ENCODE measurements at regions not wholly inside any gene's neighbourhood (a gene's known extent, or its start where the extent isn't known, plus 50 kb on each side); places are given as distances from the start of the nearest gene placed in this dataset.

DNA sequence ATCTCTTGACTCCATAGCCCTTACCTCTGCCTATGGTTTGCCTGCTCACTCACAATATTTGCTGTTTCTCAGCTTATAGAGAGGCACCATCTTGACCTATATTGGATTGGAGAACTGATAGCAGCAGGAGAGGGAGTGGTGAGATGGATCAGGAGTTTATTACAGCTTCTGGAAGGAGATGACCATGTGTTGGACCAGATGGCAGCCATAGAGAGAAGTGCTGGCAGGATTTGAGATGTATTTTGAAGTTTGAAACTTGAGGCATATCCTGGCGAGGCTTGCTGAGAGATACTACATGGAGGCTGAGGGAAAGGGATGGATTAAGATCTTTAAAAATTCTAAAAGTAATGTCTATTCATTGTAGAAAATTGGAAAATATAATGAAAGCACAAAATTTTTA is 198.0 kb upstream of the ZFP64 start:
- H4K20me1 ChIP-seq (ENCODE audit: insufficient read depth, low read length) = no peaks in the 10 kb centered on the region
- H3K4me3 ChIP-seq (ENCODE audit: low read length) = no peak overlapping the region

DNA sequence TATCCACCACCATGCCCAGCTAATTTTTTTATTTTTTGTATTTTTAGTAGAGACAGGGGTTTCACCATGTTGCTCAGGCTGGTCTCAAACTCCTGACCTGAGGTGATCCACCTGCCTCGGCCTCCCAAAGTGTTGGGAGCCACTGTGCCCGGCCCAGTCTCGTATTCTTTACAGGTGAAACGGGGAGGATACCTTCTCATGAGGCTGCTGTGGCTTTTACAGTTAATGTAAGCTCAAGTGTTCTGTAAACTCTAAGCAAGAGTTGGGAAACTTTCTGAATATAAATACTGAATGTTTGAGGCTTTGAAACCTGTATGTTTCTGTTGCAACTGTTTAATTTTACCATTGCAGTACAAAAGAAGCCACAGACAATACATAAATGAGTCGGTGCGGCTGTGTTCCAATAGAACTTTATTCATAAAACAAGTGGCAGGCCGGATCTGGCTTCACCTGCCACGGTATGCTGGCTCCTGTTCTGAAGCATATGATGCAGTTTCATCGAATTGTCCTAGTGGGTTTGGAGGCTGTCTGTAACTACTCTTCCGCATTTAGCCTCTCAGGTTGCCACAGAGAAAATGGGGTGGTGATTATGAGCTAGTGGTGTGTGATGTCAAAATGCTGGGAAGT is 192.5 kb upstream of the ZFP64 start:
- DNase-seq = no peak
- no peaks in the 10 kb centered on the region for H3K9me3 ChIP-seq (replicated peaks; ENCODE audit: insufficient read depth, low read length)
- no peak overlapping the region for H3K27ac ChIP-seq (ENCODE audit: low read length)
- H3F3A ChIP-seq (ENCODE audit: insufficient read depth, low read length) = no peaks in the 10 kb centered on the region
- H3K36me3 ChIP-seq (replicated peaks; ENCODE audit: insufficient read depth, low read length) = no peaks in the 10 kb centered on the region
- H3K4me1 ChIP-seq (ENCODE audit: low read length) = no peaks in the 10 kb centered on the region
- H3K27me3 ChIP-seq (replicated peaks; ENCODE audit: insufficient read depth, low read length) = no peaks in the 10 kb centered on the region
- H3K4me2 ChIP-seq (ENCODE audit: low read depth, low read length) = no peak overlapping the region
- H3K9ac ChIP-seq (ENCODE audit: low read length) = no peak overlapping the region
- H3K79me2 ChIP-seq (ENCODE audit: low read length) = no peaks in the 10 kb centered on the region
- H2AFZ ChIP-seq (ENCODE audit: low read length) = no peak overlapping the region
- H4K20me1 ChIP-seq (ENCODE audit: insufficient read depth, low read length) = no peaks in the 10 kb centered on the region
- TF ChIP-seq EZH2 (optimal IDR thresholded peaks at IDR 0.05; ENCODE audit: low read depth, low read length) (no peak), EZH2phosphoT487 (IDR thresholded peaks at IDR 0.05; ENCODE audit: low read length) (no peak)
- TF ChIP-seq, protein P1, sequence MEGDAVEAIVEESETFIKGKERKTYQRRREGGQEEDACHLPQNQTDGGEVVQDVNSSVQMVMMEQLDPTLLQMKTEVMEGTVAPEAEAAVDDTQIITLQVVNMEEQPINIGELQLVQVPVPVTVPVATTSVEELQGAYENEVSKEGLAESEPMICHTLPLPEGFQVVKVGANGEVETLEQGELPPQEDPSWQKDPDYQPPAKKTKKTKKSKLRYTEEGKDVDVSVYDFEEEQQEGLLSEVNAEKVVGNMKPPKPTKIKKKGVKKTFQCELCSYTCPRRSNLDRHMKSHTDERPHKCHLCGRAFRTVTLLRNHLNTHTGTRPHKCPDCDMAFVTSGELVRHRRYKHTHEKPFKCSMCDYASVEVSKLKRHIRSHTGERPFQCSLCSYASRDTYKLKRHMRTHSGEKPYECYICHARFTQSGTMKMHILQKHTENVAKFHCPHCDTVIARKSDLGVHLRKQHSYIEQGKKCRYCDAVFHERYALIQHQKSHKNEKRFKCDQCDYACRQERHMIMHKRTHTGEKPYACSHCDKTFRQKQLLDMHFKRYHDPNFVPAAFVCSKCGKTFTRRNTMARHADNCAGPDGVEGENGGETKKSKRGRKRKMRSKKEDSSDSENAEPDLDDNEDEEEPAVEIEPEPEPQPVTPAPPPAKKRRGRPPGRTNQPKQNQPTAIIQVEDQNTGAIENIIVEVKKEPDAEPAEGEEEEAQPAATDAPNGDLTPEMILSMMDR (IDR thresholded peaks at IDR 0.05; ENCODE audit: low read length) = no peak
- no peaks in the 10 kb centered on the region for H3K9me2 ChIP-seq (replicated peaks; ENCODE audit: insufficient read depth, low read length)
- no peak overlapping the region for H3K4me3 ChIP-seq (ENCODE audit: low read length)

More for the DNA sequence above, 198.0 kb upstream of the ZFP64 start:
- no peak overlapping the region for H3K4me2 ChIP-seq (ENCODE audit: low read depth, low read length)
- H3K9me3 ChIP-seq (replicated peaks; ENCODE audit: insufficient read depth, low read length) = no peaks in the 10 kb centered on the region
- no peaks in the 10 kb centered on the region for H3F3A ChIP-seq (ENCODE audit: insufficient read depth, low read length)
- DNase-seq = no peak
- H3K36me3 ChIP-seq (replicated peaks; ENCODE audit: insufficient read depth, low read length) = no peaks in the 10 kb centered on the region
- no peaks in the 10 kb centered on the region for H3K79me2 ChIP-seq (ENCODE audit: low read length)
- H2AFZ ChIP-seq (ENCODE audit: low read length) = no peak overlapping the region
- H3K9ac ChIP-seq (ENCODE audit: low read length) = no peak overlapping the region
- TF ChIP-seq, protein P1 (IDR thresholded peaks at IDR 0.05; ENCODE audit: low read length) = no peak
- TF ChIP-seq EZH2phosphoT487 (IDR thresholded peaks at IDR 0.05; ENCODE audit: low read length) = no peak
- TF ChIP-seq EZH2 (optimal IDR thresholded peaks at IDR 0.05; ENCODE audit: low read depth, low read length) = no peak
- H3K27me3 ChIP-seq (replicated peaks; ENCODE audit: insufficient read depth, low read length) = no peaks in the 10 kb centered on the region
- H3K4me1 ChIP-seq (ENCODE audit: low read length) = no peaks in the 10 kb centered on the region
- H3K9me2 ChIP-seq (replicated peaks; ENCODE audit: insufficient read depth, low read length) = no peaks in the 10 kb centered on the region
- no peak overlapping the region for H3K27ac ChIP-seq (ENCODE audit: low read length)

DNA sequence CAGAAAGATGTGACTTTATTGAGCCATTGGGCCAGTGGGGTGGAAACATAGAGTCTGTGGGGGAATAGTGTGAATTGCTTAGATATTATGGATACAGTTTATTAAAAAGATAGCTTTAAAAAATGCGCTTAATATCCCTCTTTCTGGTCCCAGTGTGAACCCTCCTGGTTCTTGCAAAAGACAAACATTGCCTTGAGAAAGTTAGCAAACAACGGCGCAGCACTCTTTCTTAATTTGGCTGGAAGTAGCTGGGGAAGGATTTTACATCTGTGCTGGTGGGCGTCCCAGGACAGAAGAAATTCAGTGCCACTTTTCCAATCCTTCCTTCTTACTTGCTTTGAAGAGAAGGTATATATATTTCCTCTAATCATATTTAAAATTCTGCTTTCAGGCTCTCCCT is 191.4 kb upstream of the ZFP64 start:
- no peak for DNase-seq
- H3F3A ChIP-seq (ENCODE audit: insufficient read depth, low read length) = no peaks in the 10 kb centered on the region
- H3K4me1 ChIP-seq (ENCODE audit: low read length) = no peaks in the 10 kb centered on the region
- no peaks in the 10 kb centered on the region for H3K9me3 ChIP-seq (replicated peaks; ENCODE audit: insufficient read depth, low read length)
- no peak overlapping the region for H2AFZ ChIP-seq (ENCODE audit: low read length)
- no peaks in the 10 kb centered on the region for H3K36me3 ChIP-seq (replicated peaks; ENCODE audit: insufficient read depth, low read length)
- H3K9ac ChIP-seq (ENCODE audit: low read length) = no peak overlapping the region
- H3K79me2 ChIP-seq (ENCODE audit: low read length) = no peaks in the 10 kb centered on the region
- no peaks in the 10 kb centered on the region for H3K27me3 ChIP-seq (replicated peaks; ENCODE audit: insufficient read depth, low read length)
- H3K4me3 ChIP-seq (ENCODE audit: low read length) = no peak overlapping the region
- no peak overlapping the region for H3K4me2 ChIP-seq (ENCODE audit: low read depth, low read length)
- no peaks in the 10 kb centered on the region for H3K9me2 ChIP-seq (replicated peaks; ENCODE audit: insufficient read depth, low read length)
- TF ChIP-seq, protein P1 (IDR thresholded peaks at IDR 0.05; ENCODE audit: low read length) = no peak
- TF ChIP-seq EZH2phosphoT487 (IDR thresholded peaks at IDR 0.05; ENCODE audit: low read length) (no peak), EZH2 (optimal IDR thresholded peaks at IDR 0.05; ENCODE audit: low read depth, low read length) (no peak)
- no peaks in the 10 kb centered on the region for H4K20me1 ChIP-seq (ENCODE audit: insufficient read depth, low read length)
- H3K27ac ChIP-seq (ENCODE audit: low read length) = no peak overlapping the region

All from MM.1S (cell line).